GM12878 (cell line): ENCODE measurements at regions not wholly inside any gene's neighbourhood (a gene's known extent, or its start where the extent isn't known, plus 50 kb on each side); places are given as distances from the start of the nearest gene placed in this dataset.

ENCODE experiments used
- ATAC-seq: fragments of 200-7000 bp; cut with Tn5 transposase; 3 replicates; pipeline ENCODE4 v1.9.1; 2020; ENCODE audit warnings: mild to moderate bottlenecking, moderate library complexity
- BruUV-seq: library from RNA; stranded (reverse); fragments of 400-500 nt; replicated peaks from 2 replicates; lab custom pipeline; 2021; lab: Mats Ljungman, UMichigan
- CTCF ChIA-PET: fragments of 300-600 bp; sonication (Branson Sonifier 250); formaldehyde crosslinking; extraction: SDS; loops from one replicate; lab custom pipeline; 2021; ENCODE audit warnings: inconsistent platforms; lab: Yijun Ruan, JAX
- POLR2A ChIA-PET: fragments of 350-600 bp; formaldehyde crosslinking; extraction: SDS; loops from one replicate; lab custom pipeline; 2021; ENCODE audit warnings: inconsistent platforms; lab: Charles Lee
- RAD21 ChIA-PET: fragments of 300-600 bp; sonication (Branson Sonifier 250); formaldehyde crosslinking; loops from one replicate; lab custom pipeline; 2023; ENCODE audit warnings: antibody characterized with exemption; ENCODE audit not compliant: unreplicated experiment; lab: Charles Lee
- SMC1A ChIA-PET: fragments of 300-600 bp; sonication (Branson Sonifier 250); formaldehyde crosslinking; loops from one replicate; lab custom pipeline; 2023; ENCODE audit not compliant: unreplicated experiment, uncharacterized antibody; lab: Charles Lee
- DNase-seq: peaks from one replicate; pipeline ENCODE4 v3.0.0-alpha.2; 2011; ENCODE audit warnings: low read depth, low spot score
- FAIRE-seq: peaks from 3 replicates; lab custom pipeline; 2011; peaks lifted over from hg19 to GRCh38; lab: Jason Lieb, UNC
- H2AFZ ChIP-seq: 2 replicates; pipeline ENCODE4 v1.6.0; 2011; ENCODE audit warnings: low read depth, low read length, control low read depth; ENCODE audit not compliant: control insufficient read depth
- H3K27ac ChIP-seq: 2 replicates; pipeline ENCODE4 v1.5.1; 2011; ENCODE audit warnings: control low read depth; ENCODE audit not compliant: control insufficient read depth, insufficient read depth
- H3K27me3 ChIP-seq, 2 experiments: replicated peaks in 1 of 2; 2 replicates each; pipeline versions ENCODE4 v1.6.0 to v1.6.1; 2011; ENCODE audit warnings: low read length in 1 of 2; ENCODE audit not compliant: control insufficient read depth in 2 of 2, insufficient read depth in 2 of 2
- H3K36me3 ChIP-seq, 2 experiments: 2 replicates each; pipeline ENCODE4 v1.5.1; 2011; ENCODE audit warnings: low read length in 1 of 2; ENCODE audit not compliant: control insufficient read depth in 2 of 2, insufficient read depth in 2 of 2
- H3K4me1 ChIP-seq: 2 replicates; pipeline ENCODE4 v1.6.1; 2011; ENCODE audit warnings: mild to moderate bottlenecking, low read length, moderate library complexity, mixed read lengths; ENCODE audit not compliant: control insufficient read depth, insufficient read depth
- H3K4me2 ChIP-seq: 2 replicates; pipeline ENCODE4 v1.6.0; 2011; ENCODE audit warnings: control low read depth; ENCODE audit not compliant: control insufficient read depth, insufficient read depth
- H3K4me3 ChIP-seq: fragments of 200-600 bp; sonication (generic); 2 replicates; pipeline ENCODE4 v1.5.1; 2016
- H3K79me2 ChIP-seq: 2 replicates; pipeline ENCODE4 v1.6.0; 2011; ENCODE audit warnings: low read length; ENCODE audit not compliant: control insufficient read depth, insufficient read depth
- H3K9ac ChIP-seq: 2 replicates; pipeline ENCODE4 v1.8.0; 2011; ENCODE audit warnings: low read length, control low read depth, mixed read lengths; ENCODE audit not compliant: control insufficient read depth, insufficient read depth
- H3K9me3 ChIP-seq: replicated peaks from 3 replicates; pipeline ENCODE4 v1.5.1; 2011; ENCODE audit warnings: mild to moderate bottlenecking, low read length; ENCODE audit not compliant: control insufficient read depth, insufficient read depth
- H4K20me1 ChIP-seq: 2 replicates; pipeline ENCODE4 v1.6.0; 2011; ENCODE audit not compliant: control insufficient read depth, insufficient read depth
- ASH2L ChIP-seq: fragments of 300-600, 200-600 bp; sonication (generic); IDR thresholded peaks from 2 replicates; pipeline ENCODE4 v1.6.1; 2017; ENCODE audit warnings: low read depth, mild to moderate bottlenecking, borderline replicate concordance
- ATF7 ChIP-seq: fragments of 450-650 bp; IDR thresholded peaks from 2 replicates; pipeline ENCODE4 v1.6.1; 2016; ENCODE audit warnings: low read depth, mild to moderate bottlenecking
- BMI1 ChIP-seq: fragments of 450-650 bp; IDR thresholded peaks from 2 replicates; pipeline ENCODE4 v1.6.1; 2016; ENCODE audit warnings: mild to moderate bottlenecking, moderate library complexity, borderline replicate concordance
- CREB1 ChIP-seq: IDR thresholded peaks from 2 replicates; pipeline ENCODE4 v1.6.1; 2012; ENCODE audit warnings: low read depth, mild to moderate bottlenecking, inconsistent platforms
- EGR1 ChIP-seq, 2 experiments: IDR thresholded peaks; 1 replicate in 1 of 2; 2 replicates in 1 of 2; pipeline ENCODE4 v1.6.1; 2011 to 2012; ENCODE audit warnings: low read depth in 2 of 2, low read length in 2 of 2, borderline replicate concordance in 1 of 2, mild to moderate bottlenecking in 1 of 2, moderate library complexity in 1 of 2
- GABPA ChIP-seq: IDR thresholded peaks from 2 replicates; pipeline ENCODE4 v1.6.1; 2014; ENCODE audit warnings: antibody characterized with exemption, low read depth, mild to moderate bottlenecking, inconsistent platforms
- IKZF1 ChIP-seq: fragments of 450-650 bp; conservative IDR thresholded peaks from 2 replicates; pipeline ENCODE4 v1.6.1; 2017; ENCODE audit warnings: antibody characterized with exemption, mild to moderate bottlenecking
- IKZF2 ChIP-seq, 2 experiments: fragments of 450-650 bp; IDR thresholded peaks; 2 replicates each; pipeline ENCODE4 v1.6.1; 2017; ENCODE audit warnings: mild to moderate bottlenecking in 2 of 2, moderate library complexity in 2 of 2
- JUND ChIP-seq: IDR thresholded peaks from 2 replicates; pipeline ENCODE4 v1.6.1; 2012; ENCODE audit warnings: low read depth, mild to moderate bottlenecking, low read length, improper control_type of control experiment, moderate library complexity
- KDM1A ChIP-seq: fragments of 200-600 bp; sonication (generic); IDR thresholded peaks from 2 replicates; pipeline ENCODE4 v1.6.1; 2016; ENCODE audit warnings: borderline replicate concordance
- KLF5 ChIP-seq: fragments of 450-650 bp; IDR thresholded peaks from 2 replicates; pipeline ENCODE4 v1.6.1; 2014; ENCODE audit warnings: mild to moderate bottlenecking; ENCODE audit not compliant: partially characterized antibody
- MEF2B ChIP-seq: fragments of 450-650 bp; IDR thresholded peaks from 2 replicates; pipeline ENCODE4 v1.6.1; 2018; ENCODE audit warnings: mild to moderate bottlenecking, moderate library complexity; ENCODE audit not compliant: partially characterized antibody, poor library complexity, severe bottlenecking
- MTA2 ChIP-seq: fragments of 450-650 bp; IDR thresholded peaks from 2 replicates; pipeline ENCODE4 v1.6.1; 2016; ENCODE audit warnings: low read depth, mild to moderate bottlenecking, moderate library complexity
- NBN ChIP-seq: fragments of 450-650 bp; IDR thresholded peaks from 2 replicates; pipeline ENCODE4 v1.6.1; 2016
- NFYA ChIP-seq: IDR thresholded peaks from 2 replicates; pipeline ENCODE4 v1.6.1; 2011; ENCODE audit warnings: low read depth, mild to moderate bottlenecking, low read length, improper control_type of control experiment, borderline replicate concordance
- POLR2A ChIP-seq: IDR thresholded peaks from 2 replicates; pipeline ENCODE4 v1.6.1; 2011; ENCODE audit warnings: low read depth, mild to moderate bottlenecking, low read length
- RAD51 ChIP-seq: fragments of 450-650 bp; IDR thresholded peaks from 2 replicates; pipeline ENCODE4 v1.6.1; 2016; ENCODE audit warnings: moderate library complexity, mild to moderate bottlenecking, inconsistent platforms
- RB1 ChIP-seq: fragments of 450-650 bp; formaldehyde crosslinking; IDR thresholded peaks from 2 replicates; pipeline ENCODE4 v1.6.1; 2017; ENCODE audit warnings: mild to moderate bottlenecking, borderline replicate concordance
- RELB ChIP-seq: fragments of 450-650 bp; IDR thresholded peaks from 2 replicates; pipeline ENCODE4 v1.6.1; 2017; ENCODE audit warnings: low read depth, mild to moderate bottlenecking, moderate library complexity
- SMAD1 ChIP-seq: fragments of 450-650 bp; IDR thresholded peaks from 2 replicates; pipeline ENCODE4 v1.6.1; 2018; ENCODE audit warnings: mild to moderate bottlenecking, low read depth; ENCODE audit not compliant: partially characterized antibody
- SMARCA5 ChIP-seq: fragments of 450-650 bp; IDR thresholded peaks from 2 replicates; pipeline ENCODE4 v1.6.1; 2017; ENCODE audit warnings: mild to moderate bottlenecking
- SP1 ChIP-seq: IDR thresholded peaks from one replicate; pipeline ENCODE4 v1.6.1; 2011; ENCODE audit warnings: low read depth, low read length
- TCF3 ChIP-seq: IDR thresholded peaks from 2 replicates; pipeline ENCODE4 v1.6.1; 2012; ENCODE audit warnings: low read depth, mild to moderate bottlenecking, low read length, borderline replicate concordance; ENCODE audit not compliant: insufficient read depth
- ZNF217 ChIP-seq: fragments of 450-650 bp; IDR thresholded peaks from 2 replicates; pipeline ENCODE4 v1.6.1; 2017; ENCODE audit warnings: antibody characterized with exemption, mild to moderate bottlenecking
- WGBS: methylation state at CpG from one replicate; pipeline ENCODE4 v1.1.6; 2016; ENCODE audit warnings: low lambda C conversion rate; ENCODE audit not compliant: insufficient replicate concordance, insufficient coverage; ENCODE audit errors: missing lambda C conversion rate; 5-methylcytosine and 5-hydroxymethylcytosine counted together
- in situ Hi-C: fragments of 300-500 bp; cut with MboI; formaldehyde crosslinking; loops from 9 replicates; pipeline ENCODE4 v1.14.3; 2018; ENCODE audit warnings: mixed read lengths
- intact Hi-C: fragments of 100-400 bp; cut with micrococcal nuclease; formaldehyde crosslinking; loops from one replicate; pipeline ENCODE4 v1.14.2; 2022; ENCODE audit not compliant: unreplicated experiment

GRCh38 chr9:1269533-1270315 is 219.6 kb downstream of the DMRT2 start:
- Histone ChIP-seq H4K20me1 (no peaks in the 10 kb centered on the region), H3K36me3 (no peaks in the 10 kb centered on the region), H3K4me2 (no peak overlapping the region), H3K79me2 (no peaks in the 10 kb centered on the region), H2AFZ (no peak overlapping the region), H3K4me1 (no peaks in the 10 kb centered on the region; the same call in 1 of the 2 replicates), H3K27ac (no peak overlapping the region), H3K27me3 (no peaks in the 10 kb centered on the region), H3K9me3 (no peaks in the 10 kb centered on the region), H3K9ac (no peak overlapping the region), H3K4me3 (no peak overlapping the region)
- POLR2A ChIA-PET, result interaction anchor here (0.6 to 2.3 kb wide), 7 partner anchors 9 to 220 kb away, joined by 3 to 5 read pairs (median 4); partner anchors contain the start of gene DMRT2
- FAIRE-seq, result no peak
- WGBS, result 6% methylated on average over 6 of the region's 6 CpGs
- no TSS peak for BruUV-seq
- in situ Hi-C loops (no loop called here), intact Hi-C loops (loop anchor here (5.0 to 10.0 kb wide), 3 partner anchors 43 to 167 kb away; no protein-coding TSS in a partner anchor)
- RAD21 ChIA-PET, result interaction anchor here (0.5 to 4.2 kb wide), 32 partner anchors 8 to 607 kb away, joined by 3 to 27 read pairs (median 3); no protein-coding TSS in a partner anchor
- no peak for ATAC-seq
- CTCF ChIA-PET, result interaction anchor here (0.6 to 4.3 kb wide), 12 partner anchors 37 to 602 kb away, joined by 3 to 17 read pairs (median 3); no protein-coding TSS in a partner anchor
- SMC1A ChIA-PET, result interaction anchor here (0.6 to 8.1 kb wide), 37 partner anchors 8 to 660 kb away, joined by 3 to 60 read pairs (median 4); no protein-coding TSS in a partner anchor
- no peak for DNase-seq
- TF ChIP-seq CREB1 (no peak), SMAD1 (peak; percentile 39), ZNF217 (0 out of 2 replicates have a peak, but pooled peaks have one; percentile 14), TCF3 (no peak), IKZF1 (peak; percentile 62), GABPA (no peak), SMARCA5 (no peak), NFYA (no peak), MTA2 (peak; percentile 91), JUND (no peak), KLF5 (no peak), RAD51 (peak; percentile 42; the same call in 1 of the 2 replicates), BMI1 (peak; percentile 46; the same call in 1 of the 2 replicates), KDM1A (no peak), SP1 (no peak), ATF7 (peak; percentile 54; the same call in 1 of the 2 replicates), ASH2L (no peak), RELB (peak; percentile 83), MEF2B (peak; percentile 49), EGR1 (IDR thresholded peaks at IDR 0.05; ENCODE audit: borderline replicate concordance in 1 of 2, low read depth in 2 of 2, low read length in 2 of 2) (no peak), RB1 (peak; percentile 17; the same call in 1 of the 2 replicates), POLR2A (no peak), IKZF2 (IDR thresholded peaks at IDR 0.05) (peak; percentile 92 to 95), NBN (peak; percentile 87)
